H9 (cell line): ENCODE measurements at regions not wholly inside any gene's neighbourhood (a gene's known extent, or its start where the extent isn't known, plus 50 kb on each side); places are given as distances from the start of the nearest gene placed in this dataset.

ENCODE experiments used
- DNase-seq: peaks from one replicate; pipeline ENCODE4 v3.0.0-alpha.2; 2017
- H2AFZ ChIP-seq: one replicate; pipeline ENCODE4 v1.6.1; 2013; ENCODE audit warnings: mild to moderate bottlenecking, low read length, control low read depth, moderate library complexity
- H2AK5ac ChIP-seq: 2 replicates; pipeline ENCODE4 v1.6.1; 2013; ENCODE audit warnings: low read length, control low read depth, mixed read lengths; ENCODE audit not compliant: insufficient read length
- H2BK120ac ChIP-seq: one replicate; pipeline ENCODE4 v1.6.1; 2013; ENCODE audit warnings: low read depth, mild to moderate bottlenecking, low read length, control low read depth, inconsistent platforms; ENCODE audit not compliant: poor library complexity, severe bottlenecking
- H2BK12ac ChIP-seq: 2 replicates; pipeline ENCODE4 v1.6.1; 2013; ENCODE audit warnings: low read length, control low read depth, mixed read lengths, low read depth; ENCODE audit not compliant: insufficient read length
- H2BK15ac ChIP-seq: 2 replicates; pipeline ENCODE4 v1.6.1; 2013; ENCODE audit warnings: low read depth, low read length, control low read depth
- H2BK20ac ChIP-seq: one replicate; pipeline ENCODE4 v1.6.1; 2013; ENCODE audit warnings: low read depth, mild to moderate bottlenecking, low read length, control low read depth, inconsistent platforms; ENCODE audit not compliant: poor library complexity, severe bottlenecking
- H2BK5ac ChIP-seq: 2 replicates; pipeline ENCODE4 v1.6.1; 2013; ENCODE audit warnings: low read length, control low read depth, mixed read lengths; ENCODE audit not compliant: insufficient read length
- H3K14ac ChIP-seq: 2 replicates; pipeline ENCODE4 v1.6.1; 2013; ENCODE audit warnings: low read length, control low read depth; ENCODE audit not compliant: insufficient read depth
- H3K18ac ChIP-seq: 2 replicates; pipeline ENCODE4 v1.6.1; 2013; ENCODE audit warnings: low read depth, mild to moderate bottlenecking, mixed read lengths, low read length, control low read depth; ENCODE audit not compliant: insufficient read length
- H3K23ac ChIP-seq: 2 replicates; pipeline ENCODE4 v1.6.1; 2013; ENCODE audit warnings: low read length, control low read depth, mixed read lengths, low read depth; ENCODE audit not compliant: insufficient read length
- H3K23me2 ChIP-seq: 2 replicates; pipeline ENCODE4 v1.6.1; 2013; ENCODE audit warnings: low read depth, mild to moderate bottlenecking, mixed read lengths, low read length, control low read depth; ENCODE audit not compliant: insufficient read length, poor library complexity, severe bottlenecking
- H3K27ac ChIP-seq: 2 replicates; pipeline ENCODE4 v1.5.1; 2013; ENCODE audit warnings: low read length, control low read depth, mixed read lengths, low read depth; ENCODE audit not compliant: insufficient read length
- H3K27me3 ChIP-seq: 2 replicates; pipeline ENCODE4 v1.6.1; 2013; ENCODE audit warnings: low read length, control low read depth, inconsistent platforms; ENCODE audit not compliant: insufficient read depth
- H3K4ac ChIP-seq: 2 replicates; pipeline ENCODE4 v1.6.1; 2013; ENCODE audit warnings: low read depth, mild to moderate bottlenecking, control low read depth, inconsistent platforms, low read length, moderate library complexity
- H3K4me1 ChIP-seq: 2 replicates; pipeline ENCODE4 v1.6.1; 2013; ENCODE audit warnings: low read length, control low read depth, inconsistent platforms; ENCODE audit not compliant: insufficient read depth
- H3K4me2 ChIP-seq: 2 replicates; pipeline ENCODE4 v1.6.1; 2013; ENCODE audit warnings: low read length, control low read depth, mixed read lengths; ENCODE audit not compliant: insufficient read length, insufficient read depth
- H3K56ac ChIP-seq: 2 replicates; pipeline ENCODE4 v1.6.1; 2013; ENCODE audit warnings: low read depth, mild to moderate bottlenecking, mixed read lengths, low read length, control low read depth; ENCODE audit not compliant: insufficient read length
- H3K79me1 ChIP-seq: 2 replicates; pipeline ENCODE4 v1.6.1; 2013; ENCODE audit warnings: low read depth, mild to moderate bottlenecking, moderate library complexity, low read length, control low read depth, inconsistent platforms; ENCODE audit not compliant: insufficient read depth, poor library complexity, severe bottlenecking
- H3K79me2 ChIP-seq: 2 replicates; pipeline ENCODE4 v1.6.1; 2013; ENCODE audit warnings: low read length, control low read depth, inconsistent platforms; ENCODE audit not compliant: insufficient read depth
- H3K9ac ChIP-seq: 2 replicates; pipeline ENCODE4 v1.6.1; 2013; ENCODE audit warnings: low read length, control low read depth, mixed read lengths; ENCODE audit not compliant: insufficient read length; ENCODE audit errors: extremely low read depth
- H3K9me3 ChIP-seq: one replicate; pipeline ENCODE4 v1.6.1; 2013; ENCODE audit warnings: low read depth, low read length, inconsistent platforms; ENCODE audit not compliant: control insufficient read depth
- H3T11ph ChIP-seq: one replicate; pipeline ENCODE4 v1.6.1; 2013; ENCODE audit warnings: mild to moderate bottlenecking, low read length, control low read depth, inconsistent platforms
- H4K20me1 ChIP-seq: one replicate; pipeline ENCODE4 v1.6.1; 2013; ENCODE audit not compliant: control insufficient read depth, insufficient read length, insufficient read depth
- H4K5ac ChIP-seq: 2 replicates; pipeline ENCODE4 v1.6.1; 2013; ENCODE audit warnings: low read depth, mild to moderate bottlenecking, mixed read lengths, low read length, control low read depth; ENCODE audit not compliant: insufficient read length
- H4K8ac ChIP-seq: replicated peaks from 2 replicates; pipeline ENCODE4 v1.6.1; 2013; ENCODE audit warnings: low read length, control low read depth, mixed read lengths, low read depth; ENCODE audit not compliant: insufficient read length
- H4K91ac ChIP-seq: 2 replicates; pipeline ENCODE4 v1.6.1; 2013; ENCODE audit warnings: low read depth, mild to moderate bottlenecking, moderate library complexity, mixed read lengths, low read length, control low read depth; ENCODE audit not compliant: insufficient read length
- H3K27ac Mint-ChIP-seq, 3 experiments: 2 replicates in 2 of 3; 3 replicates in 1 of 3; pipeline ENCODE4 v1.8.0; 2020 to 2021; ENCODE audit warnings: mixed read lengths in 3 of 3, mild to moderate bottlenecking in 1 of 3, moderate library complexity in 1 of 3
- H3K27me3 Mint-ChIP-seq: 2 replicates; pipeline ENCODE4 v1.8.0; 2021; ENCODE audit warnings: low read depth, mild to moderate bottlenecking, moderate library complexity, mixed read lengths
- H3K36me3 Mint-ChIP-seq, 3 experiments: 2 replicates in 2 of 3; 3 replicates in 1 of 3; pipeline ENCODE4 v1.8.0; 2020 to 2021; ENCODE audit warnings: low read depth in 3 of 3, mixed read lengths in 3 of 3; ENCODE audit not compliant: insufficient read depth in 1 of 3
- H3K4me1 Mint-ChIP-seq, 2 experiments: 2 replicates each; pipeline ENCODE4 v1.8.0; 2020; ENCODE audit warnings: mixed read lengths in 2 of 2
- H3K4me3 Mint-ChIP-seq, 2 experiments: 2 replicates in 1 of 2; 3 replicates in 1 of 2; pipeline ENCODE4 v1.8.0; 2020 to 2021; ENCODE audit warnings: mild to moderate bottlenecking in 2 of 2, mixed read lengths in 2 of 2, moderate library complexity in 1 of 2
- H3K9me3 Mint-ChIP-seq, 2 experiments: 2 replicates in 1 of 2; 3 replicates in 1 of 2; pipeline ENCODE4 v1.8.0; 2020; ENCODE audit warnings: mild to moderate bottlenecking in 2 of 2, mixed read lengths in 2 of 2, moderate library complexity in 1 of 2
- WGBS: extraction: QIAGEN DNeasy Blood & Tissue Kit; methylation state at CpG from one replicate; pipeline ENCODE4 v1.1.7; 2013; ENCODE audit warnings: missing lambda C conversion rate, low lambda C conversion rate, mixed read lengths; ENCODE audit not compliant: insufficient read length; ENCODE audit errors: extremely low coverage; 5-methylcytosine and 5-hydroxymethylcytosine counted together
- TF ChIP-seq, protein P1 (sequence below): fragments of 200-600 bp; sonication (generic); conservative IDR thresholded peaks from 3 replicates; pipeline ENCODE4 v1.8.0; 2021; ENCODE audit warnings: antibody characterized with exemption, mild to moderate bottlenecking

DNA sequence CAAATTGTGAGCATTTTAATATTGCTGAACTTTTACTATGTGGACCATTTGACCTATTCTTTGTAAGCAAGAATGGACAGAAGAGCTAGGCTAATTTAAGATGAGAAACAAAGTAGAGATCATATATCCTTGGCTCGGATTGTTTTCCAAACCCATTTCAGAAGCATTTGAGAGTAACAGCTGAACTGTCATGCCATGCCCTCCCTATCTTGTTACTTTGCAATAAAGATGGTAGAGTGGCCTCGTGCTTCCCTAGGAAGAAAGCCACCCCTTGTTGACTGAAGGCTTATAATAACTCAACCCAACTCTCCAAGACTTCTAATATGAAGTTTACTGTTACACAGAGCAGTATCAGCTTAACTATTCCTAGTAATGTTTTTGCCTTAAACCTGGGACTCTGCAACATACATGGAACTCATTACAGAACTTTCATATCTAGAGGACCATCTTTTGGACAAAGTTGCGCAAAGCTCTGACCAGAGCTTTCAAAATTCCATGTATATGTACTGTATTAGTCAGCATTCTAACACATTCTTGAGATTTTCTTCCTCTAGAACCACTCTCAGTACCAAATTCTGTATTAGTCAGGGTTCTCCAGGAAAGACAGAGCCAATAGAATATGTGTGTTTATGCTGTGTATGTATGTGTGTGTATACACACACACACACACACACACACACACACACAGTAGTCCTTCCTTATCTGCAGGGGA is 68.7 kb downstream of the ADAMTS1 start:
- Histone ChIP-seq H4K20me1 (no peaks in the 10 kb centered on the region), H3K9me3 (no peaks in the 10 kb centered on the region), H3K9ac (no peak overlapping the region), H3K23me2 (no peaks in the 10 kb centered on the region), H3K4ac (no peak overlapping the region), H2AFZ (no peak overlapping the region), H3K79me1 (no peaks in the 10 kb centered on the region), H3K27ac (no peak overlapping the region), H2AK5ac (no peak overlapping the region), H4K91ac (no peak overlapping the region), H3K79me2 (no peaks in the 10 kb centered on the region), H3K4me2 (no peak overlapping the region), H3T11ph (no peak overlapping the region), H2BK15ac (no peak overlapping the region), H3K18ac (no peak overlapping the region), H3K23ac (no peak overlapping the region), H3K56ac (no peak overlapping the region), H3K27me3 (no peaks in the 10 kb centered on the region), H2BK5ac (no peak overlapping the region), H2BK120ac (no peak overlapping the region), H2BK20ac (no peak overlapping the region), H4K5ac (no peak overlapping the region), H4K8ac (no peak overlapping the region), H2BK12ac (no peak overlapping the region), H3K4me1 (no peaks in the 10 kb centered on the region), H3K14ac (no peak overlapping the region)
- Mint-ChIP-seq H3K27ac (no peak overlapping the region), H3K36me3 (peaks cover 0 to 3% (median 0%) of the 10 kb centered on the region in 3 experiments; a peak in 1 of 7 replicates), H3K9me3 (0 out of 5 replicates have a peak, but pooled peaks cover 2 to 3% of the 10 kb centered on the region in 2 experiments), H3K4me3 (no peak overlapping the region), H3K27me3 (no peaks in the 10 kb centered on the region), H3K4me1 (peaks cover 0 to 4% of the 10 kb centered on the region in 2 experiments; a peak in 3 of 4 replicates)
- no CpG with 5 or more reads among the region's 3 CpGs for WGBS
- no peak for DNase-seq
- TF ChIP-seq, protein P1, sequence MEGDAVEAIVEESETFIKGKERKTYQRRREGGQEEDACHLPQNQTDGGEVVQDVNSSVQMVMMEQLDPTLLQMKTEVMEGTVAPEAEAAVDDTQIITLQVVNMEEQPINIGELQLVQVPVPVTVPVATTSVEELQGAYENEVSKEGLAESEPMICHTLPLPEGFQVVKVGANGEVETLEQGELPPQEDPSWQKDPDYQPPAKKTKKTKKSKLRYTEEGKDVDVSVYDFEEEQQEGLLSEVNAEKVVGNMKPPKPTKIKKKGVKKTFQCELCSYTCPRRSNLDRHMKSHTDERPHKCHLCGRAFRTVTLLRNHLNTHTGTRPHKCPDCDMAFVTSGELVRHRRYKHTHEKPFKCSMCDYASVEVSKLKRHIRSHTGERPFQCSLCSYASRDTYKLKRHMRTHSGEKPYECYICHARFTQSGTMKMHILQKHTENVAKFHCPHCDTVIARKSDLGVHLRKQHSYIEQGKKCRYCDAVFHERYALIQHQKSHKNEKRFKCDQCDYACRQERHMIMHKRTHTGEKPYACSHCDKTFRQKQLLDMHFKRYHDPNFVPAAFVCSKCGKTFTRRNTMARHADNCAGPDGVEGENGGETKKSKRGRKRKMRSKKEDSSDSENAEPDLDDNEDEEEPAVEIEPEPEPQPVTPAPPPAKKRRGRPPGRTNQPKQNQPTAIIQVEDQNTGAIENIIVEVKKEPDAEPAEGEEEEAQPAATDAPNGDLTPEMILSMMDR = no peak
